ENCODE measurements at regions not wholly inside any gene's neighbourhood (a gene's known extent, or its start where the extent isn't known, plus 50 kb on each side); places are given as distances from the start of the nearest gene placed in this dataset.
A peak's percentile ranks its signal among the peaks of the same experiment; 100 is the strongest.

DNA sequence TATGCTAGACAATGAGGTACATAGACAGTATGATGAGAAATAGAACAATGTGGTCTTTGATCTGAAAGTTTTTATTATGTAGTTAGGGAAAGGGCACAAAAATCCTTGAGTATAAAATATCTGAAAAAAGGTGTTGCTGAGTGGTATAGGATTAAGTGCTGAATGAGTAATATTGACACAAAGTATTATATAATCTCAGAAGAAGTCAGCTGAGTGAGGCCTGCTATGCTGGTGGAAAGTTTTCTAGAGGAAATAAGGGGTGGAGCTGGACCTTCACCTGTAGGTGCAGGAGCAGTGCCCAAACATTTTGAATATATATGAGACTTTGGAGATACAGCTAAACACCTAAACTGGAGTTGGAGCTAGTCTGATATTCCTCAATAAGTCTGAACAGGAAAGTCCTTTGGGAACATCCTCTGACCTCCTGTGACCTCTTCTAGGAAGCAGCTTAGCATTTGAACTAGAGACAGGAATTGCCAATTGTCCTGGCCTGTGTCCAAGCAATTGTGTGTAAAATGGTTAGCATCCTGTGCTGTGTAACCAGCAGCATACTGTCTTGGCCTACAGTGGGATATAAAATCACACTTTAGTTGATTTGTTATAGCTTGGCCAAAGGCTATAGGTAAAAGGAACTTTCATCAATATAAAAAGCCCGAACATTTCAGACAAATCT lies 285.3 kb downstream of the ANKRD50 start:
- Histone ChIP-seq H3K4me3 (no peak overlapping the region), H3K27me3 (no peaks in the 10 kb centered on the region), H3K27ac (no peak overlapping the region), H3K9me3 (no peaks in the 10 kb centered on the region), H3K36me3 (no peaks in the 10 kb centered on the region), H3K4me1 (peaks cover 0 to 14% (median 7%) of the 10 kb centered on the region in 4 donors)
- WGBS (ENCODE audit: insufficient coverage, low coverage, low lambda C conversion rate, missing lambda C conversion rate) = 100% methylated on average over 1 of the region's 1 CpG
- TF ChIP-seq POLR2A (IDR thresholded peaks at IDR 0.05) = no peak
- TF ChIP-seq, protein P1, sequence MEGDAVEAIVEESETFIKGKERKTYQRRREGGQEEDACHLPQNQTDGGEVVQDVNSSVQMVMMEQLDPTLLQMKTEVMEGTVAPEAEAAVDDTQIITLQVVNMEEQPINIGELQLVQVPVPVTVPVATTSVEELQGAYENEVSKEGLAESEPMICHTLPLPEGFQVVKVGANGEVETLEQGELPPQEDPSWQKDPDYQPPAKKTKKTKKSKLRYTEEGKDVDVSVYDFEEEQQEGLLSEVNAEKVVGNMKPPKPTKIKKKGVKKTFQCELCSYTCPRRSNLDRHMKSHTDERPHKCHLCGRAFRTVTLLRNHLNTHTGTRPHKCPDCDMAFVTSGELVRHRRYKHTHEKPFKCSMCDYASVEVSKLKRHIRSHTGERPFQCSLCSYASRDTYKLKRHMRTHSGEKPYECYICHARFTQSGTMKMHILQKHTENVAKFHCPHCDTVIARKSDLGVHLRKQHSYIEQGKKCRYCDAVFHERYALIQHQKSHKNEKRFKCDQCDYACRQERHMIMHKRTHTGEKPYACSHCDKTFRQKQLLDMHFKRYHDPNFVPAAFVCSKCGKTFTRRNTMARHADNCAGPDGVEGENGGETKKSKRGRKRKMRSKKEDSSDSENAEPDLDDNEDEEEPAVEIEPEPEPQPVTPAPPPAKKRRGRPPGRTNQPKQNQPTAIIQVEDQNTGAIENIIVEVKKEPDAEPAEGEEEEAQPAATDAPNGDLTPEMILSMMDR (IDR thresholded peaks at IDR 0.05) = no peak
- ATAC-seq (peak; percentile 70 to 82 (median 78)), DNase-seq (peak in 2 of 3 donors; percentile 37 to 55)
- intact Hi-C loops (cut with DNase I) = no loop called here

DNA sequence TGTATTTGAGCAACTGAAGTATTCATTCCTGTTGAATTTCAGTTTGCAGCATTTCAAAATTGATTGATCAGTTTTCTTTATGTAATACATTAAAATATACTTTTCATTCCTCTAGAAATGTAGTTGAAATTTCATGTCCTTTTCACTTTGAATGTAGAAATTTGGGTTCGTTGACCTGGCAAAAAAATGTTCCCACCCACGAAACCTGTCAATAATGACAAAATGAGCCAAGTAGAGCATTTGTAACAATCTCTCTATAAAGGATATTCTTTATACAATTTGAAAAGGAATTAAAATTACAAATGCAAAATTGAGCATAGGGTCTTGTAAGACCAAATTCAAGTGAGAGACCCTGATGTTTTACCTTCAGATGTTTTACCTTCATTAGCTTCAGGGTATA lies 283.9 kb downstream of the ANKRD50 start:
- ATAC-seq (peak in 2 of 4 donors; percentile 42 to 48), DNase-seq (no peak)
- 23% methylated on average over 2 of the region's 2 CpGs for WGBS (ENCODE audit: insufficient coverage, low coverage, low lambda C conversion rate, missing lambda C conversion rate)
- H3K27ac ChIP-seq = no peak overlapping the region
- H3K4me1 ChIP-seq = peaks cover 0 to 14% (median 7%) of the 10 kb centered on the region in 4 donors
- no peaks in the 10 kb centered on the region for H3K36me3 ChIP-seq
- TF ChIP-seq, protein P1 (IDR thresholded peaks at IDR 0.05) = no peak
- no peak for TF ChIP-seq POLR2A (IDR thresholded peaks at IDR 0.05)
- H3K27me3 ChIP-seq = no peaks in the 10 kb centered on the region
- intact Hi-C loops (cut with DNase I) = no loop called here
- H3K9me3 ChIP-seq = no peaks in the 10 kb centered on the region
- H3K4me3 ChIP-seq = no peak overlapping the region

DNA sequence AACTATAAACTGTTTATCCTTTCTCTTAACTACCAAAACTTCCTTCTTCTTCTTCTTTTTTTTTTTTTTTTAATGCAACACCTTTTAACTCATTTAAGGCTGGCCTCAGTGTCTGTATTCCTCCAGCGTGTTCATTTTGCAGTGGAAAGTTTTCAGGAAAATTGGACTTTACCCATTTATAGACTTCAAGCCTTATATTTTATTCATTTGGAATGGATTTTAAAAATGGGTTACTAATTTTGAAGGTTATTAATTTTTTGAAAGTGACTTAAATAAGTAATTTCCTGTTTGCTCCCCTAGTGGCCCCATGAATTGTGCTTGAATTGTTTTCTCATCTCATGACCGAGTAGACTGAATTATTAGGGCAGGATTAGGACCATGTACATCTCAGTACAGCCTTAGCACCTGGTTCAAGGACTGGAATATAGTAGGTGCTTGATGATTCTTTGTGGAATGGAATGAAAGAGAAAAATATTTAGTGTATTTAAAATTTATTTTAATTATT lies 282.7 kb downstream of the ANKRD50 start:
- TF ChIP-seq, protein P1 (IDR thresholded peaks at IDR 0.05) = no peak
- no peak for TF ChIP-seq POLR2A (IDR thresholded peaks at IDR 0.05)
- Histone ChIP-seq H3K9me3 (no peaks in the 10 kb centered on the region), H3K4me3 (no peak overlapping the region), H3K36me3 (no peaks in the 10 kb centered on the region), H3K4me1 (peaks cover 0 to 14% (median 7%) of the 10 kb centered on the region in 4 donors), H3K27ac (peak overlapping the region in 1 of 3 donors; percentile 0), H3K27me3 (no peaks in the 10 kb centered on the region)
- intact Hi-C loops (cut with DNase I) = no loop called here
- ATAC-seq (no peak), DNase-seq (no peak)
- 52% methylated on average over 2 of the region's 2 CpGs for WGBS (ENCODE audit: insufficient coverage, low coverage, low lambda C conversion rate, missing lambda C conversion rate)

DNA sequence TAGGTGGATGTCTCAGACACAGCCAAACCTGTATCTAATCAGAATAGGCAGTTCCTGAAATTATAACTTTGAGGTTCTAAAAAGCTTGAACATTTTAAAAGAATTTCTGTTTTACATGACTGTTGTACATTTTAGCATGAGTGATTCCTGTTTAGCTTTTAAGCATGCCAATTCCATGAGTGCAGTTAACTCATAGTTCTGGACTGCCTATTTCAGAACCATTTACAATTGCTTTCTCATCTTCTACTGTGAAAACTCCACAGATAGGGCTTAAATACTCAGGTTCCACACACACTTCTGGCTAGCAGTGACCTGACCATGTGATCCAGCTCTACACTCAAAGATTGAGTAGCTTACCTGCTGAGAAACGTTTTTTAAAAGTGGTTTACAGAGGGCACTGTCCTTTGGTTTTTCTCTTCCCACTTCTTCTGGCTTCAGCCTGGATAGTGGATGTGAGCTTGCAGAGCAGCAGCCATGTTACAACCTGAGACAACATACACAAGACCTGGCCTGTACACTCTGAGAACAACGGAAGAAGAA lies 280.8 kb downstream of the ANKRD50 start:
- peaks cover 0 to 14% (median 7%) of the 10 kb centered on the region in 4 donors for H3K4me1 ChIP-seq
- no peaks in the 10 kb centered on the region for H3K36me3 ChIP-seq
- H3K27me3 ChIP-seq = no peaks in the 10 kb centered on the region
- no peaks in the 10 kb centered on the region for H3K9me3 ChIP-seq
- H3K27ac ChIP-seq = no peak overlapping the region
- no peak overlapping the region for H3K4me3 ChIP-seq
- DNase-seq (no peak), ATAC-seq (no peak)
- WGBS (ENCODE audit: insufficient coverage, low coverage, low lambda C conversion rate, missing lambda C conversion rate) = 59% methylated on average over 2 of the region's 2 CpGs
- TF ChIP-seq, protein P1 (IDR thresholded peaks at IDR 0.05) = no peak
- TF ChIP-seq POLR2A (IDR thresholded peaks at IDR 0.05) = no peak
- intact Hi-C loops (cut with DNase I) = no loop called here
